Trophoblast cell (in vitro differentiated cells and primary cell): ENCODE measurements at regions not wholly inside any gene's neighbourhood (a gene's known extent, or its start where the extent isn't known, plus 50 kb on each side); places are given as distances from the start of the nearest gene placed in this dataset.

ENCODE experiments used
- DNase-seq, 2 donors: peaks; one replicate each; pipeline ENCODE4 v3.0.0-alpha.2; 2016
- H2AFZ ChIP-seq: 2 replicates; pipeline ENCODE4 v1.6.1; 2013; ENCODE audit warnings: low read length, moderate library complexity, mild to moderate bottlenecking; ENCODE audit not compliant: insufficient read depth, poor library complexity
- H2AK5ac ChIP-seq: 2 replicates; pipeline ENCODE4 v1.6.1; 2013; ENCODE audit warnings: mild to moderate bottlenecking, low read length
- H2BK120ac ChIP-seq: 2 replicates; pipeline ENCODE4 v1.6.1; 2013; ENCODE audit warnings: low read length, mild to moderate bottlenecking, moderate library complexity; ENCODE audit not compliant: insufficient read depth, poor library complexity
- H2BK12ac ChIP-seq: 2 replicates; pipeline ENCODE4 v1.6.1; 2013; ENCODE audit warnings: mild to moderate bottlenecking, low read length, moderate library complexity
- H2BK5ac ChIP-seq: 2 replicates; pipeline ENCODE4 v1.6.1; 2013; ENCODE audit warnings: low read length, low read depth, moderate library complexity, mild to moderate bottlenecking; ENCODE audit not compliant: poor library complexity
- H3K14ac ChIP-seq: 2 replicates; pipeline ENCODE4 v1.6.1; 2013; ENCODE audit warnings: mild to moderate bottlenecking, low read length
- H3K18ac ChIP-seq: 2 replicates; pipeline ENCODE4 v1.6.1; 2013; ENCODE audit warnings: mild to moderate bottlenecking, low read length
- H3K23ac ChIP-seq: 2 replicates; pipeline ENCODE4 v1.6.1; 2013; ENCODE audit warnings: low read length
- H3K27ac ChIP-seq: 2 replicates; pipeline ENCODE4 v1.5.1; 2013; ENCODE audit warnings: low read depth, mild to moderate bottlenecking, inconsistent platforms, low read length, moderate library complexity
- H3K27me3 ChIP-seq: 2 replicates; pipeline ENCODE4 v1.6.1; 2013; ENCODE audit warnings: inconsistent platforms, mild to moderate bottlenecking, low read length, moderate library complexity; ENCODE audit not compliant: insufficient read depth
- H3K36me3 ChIP-seq, 2 experiments: 1 replicate in 1 of 2; 2 replicates in 1 of 2; pipeline ENCODE4 v1.6.1; 2013; ENCODE audit warnings: low read length in 2 of 2, mild to moderate bottlenecking in 2 of 2, moderate library complexity in 1 of 2; ENCODE audit not compliant: insufficient read depth in 2 of 2, control insufficient read depth in 1 of 2
- H3K4ac ChIP-seq: 2 replicates; pipeline ENCODE4 v1.6.1; 2013; ENCODE audit warnings: low read depth, mild to moderate bottlenecking, low read length, moderate library complexity
- H3K4me1 ChIP-seq, 2 experiments: 1 replicate in 1 of 2; 2 replicates in 1 of 2; pipeline ENCODE4 v1.6.1; 2013; ENCODE audit warnings: low read length in 2 of 2, mild to moderate bottlenecking in 2 of 2, moderate library complexity in 1 of 2; ENCODE audit not compliant: insufficient read depth in 2 of 2, control insufficient read depth in 1 of 2
- H3K4me2 ChIP-seq: 2 replicates; pipeline ENCODE4 v1.6.1; 2013; ENCODE audit warnings: inconsistent platforms, mild to moderate bottlenecking, low read length, moderate library complexity
- H3K4me3 ChIP-seq: 2 replicates; pipeline ENCODE4 v1.5.1; 2013; ENCODE audit warnings: mild to moderate bottlenecking, low read depth, low read length, inconsistent platforms
- H3K79me1 ChIP-seq: one replicate; pipeline ENCODE4 v1.6.1; 2013; ENCODE audit warnings: low read length
- H3K79me2 ChIP-seq: 2 replicates; pipeline ENCODE4 v1.6.1; 2013; ENCODE audit warnings: low read length, mild to moderate bottlenecking; ENCODE audit not compliant: control insufficient read depth, insufficient read depth, poor library complexity
- H3K9ac ChIP-seq: 2 replicates; pipeline ENCODE4 v1.6.1; 2013; ENCODE audit warnings: mild to moderate bottlenecking, low read length
- H3K9me3 ChIP-seq: 2 replicates; pipeline ENCODE4 v1.6.1; 2013; ENCODE audit warnings: low read depth, mild to moderate bottlenecking, control low read depth, inconsistent platforms, low read length; ENCODE audit not compliant: insufficient read depth
- H4K12ac ChIP-seq: 2 replicates; pipeline ENCODE4 v1.6.1; 2013; ENCODE audit warnings: low read depth, mild to moderate bottlenecking, low read length, moderate library complexity
- H4K8ac ChIP-seq: 2 replicates; pipeline ENCODE4 v1.6.1; 2013; ENCODE audit warnings: low read depth, mild to moderate bottlenecking, low read length, moderate library complexity
- H4K91ac ChIP-seq: one replicate; pipeline ENCODE4 v1.6.1; 2013; ENCODE audit warnings: low read depth, mild to moderate bottlenecking, low read length, moderate library complexity
- WGBS: extraction: QIAGEN DNeasy Blood & Tissue Kit; methylation state at CpG from one replicate; pipeline ENCODE4 v1.1.7; 2013; ENCODE audit warnings: missing lambda C conversion rate; ENCODE audit not compliant: insufficient read length, insufficient coverage; ENCODE audit errors: extremely low coverage; 5-methylcytosine and 5-hydroxymethylcytosine counted together

- Histone ChIP-seq H2BK12ac (no peak overlapping the region), H3K9me3 (no peaks in the 10 kb centered on the region), H4K91ac (no peak overlapping the region), H2BK5ac (no peak overlapping the region), H3K79me1 (peaks cover 29% of the 10 kb centered on the region), H3K79me2 (no peaks in the 10 kb centered on the region), H2BK120ac (peak overlapping the region; percentile 92), H3K27ac (no peak overlapping the region), H3K36me3 (no peaks in the 10 kb centered on the region), H3K14ac (no peak overlapping the region), H3K27me3 (no peaks in the 10 kb centered on the region), H4K8ac (no peak overlapping the region), H3K18ac (no peak overlapping the region), H3K4ac (no peak overlapping the region), H2AFZ (no peak overlapping the region), H2AK5ac (no peak overlapping the region), H3K23ac (no peak overlapping the region), H4K12ac (no peak overlapping the region), H3K4me3 (no peak overlapping the region), H3K4me1 (peaks cover 6 to 19% of the 10 kb centered on the region in 2 experiments), H3K4me2 (no peak overlapping the region), H3K9ac (no peak overlapping the region)
- DNase-seq, result no peak
- WGBS, result no CpG with 5 or more reads among the region's 1 CpG
Measured at GRCh38 chr1:87981810-87982209, 653.1 kb downstream of the LMO4 start.

- no peaks in the 10 kb centered on the region for H3K27me3 ChIP-seq
- H4K91ac ChIP-seq, result peak overlapping the region; percentile 96
- H3K9ac ChIP-seq, result no peak overlapping the region
- peak overlapping the region; percentile 67 for H3K18ac ChIP-seq
- H3K4me3 ChIP-seq, result no peak overlapping the region
- no peak overlapping the region for H3K4me2 ChIP-seq
- H3K36me3 ChIP-seq, result no peaks in the 10 kb centered on the region
- peak overlapping the region; percentile 78 for H2AK5ac ChIP-seq
- no peak overlapping the region for H4K12ac ChIP-seq
- H3K79me1 ChIP-seq, result peaks cover 21% of the 10 kb centered on the region
- peak overlapping the region; percentile 56 for H4K8ac ChIP-seq
- peak overlapping the region; percentile 94 for H2BK12ac ChIP-seq
- H3K23ac ChIP-seq, result no peak overlapping the region
- H3K4ac ChIP-seq, result peak overlapping the region; percentile 64
- H2BK120ac ChIP-seq, result peak overlapping the region; percentile 88
- no peaks in the 10 kb centered on the region for H3K79me2 ChIP-seq
- H3K4me1 ChIP-seq, result peaks cover 5 to 16% of the 10 kb centered on the region in 2 experiments
- peak overlapping the region; percentile 78 for H2BK5ac ChIP-seq
- H3K14ac ChIP-seq, result peak overlapping the region; percentile 89
- no CpG with 5 or more reads among the region's 1 CpG for WGBS
- peak; percentile 64 to 90 for DNase-seq
- H3K27ac ChIP-seq, result peak overlapping the region; percentile 29
- no peaks in the 10 kb centered on the region for H3K9me3 ChIP-seq
- H2AFZ ChIP-seq, result no peak overlapping the region
Measured at GRCh38 chr1:87983841-87984240, 655.2 kb downstream of the LMO4 start.

GRCh38 chr1:87985071-87985470, 656.4 kb downstream of the LMO4 start:
- Histone ChIP-seq H3K4me2 (no peak overlapping the region), H3K4me3 (no peak overlapping the region), H3K27me3 (no peaks in the 10 kb centered on the region), H2AK5ac (no peak overlapping the region), H2BK120ac (no peak overlapping the region), H2BK12ac (no peak overlapping the region), H3K79me2 (no peaks in the 10 kb centered on the region), H3K23ac (no peak overlapping the region), H4K12ac (no peak overlapping the region), H3K14ac (no peak overlapping the region), H2AFZ (no peak overlapping the region), H4K8ac (no peak overlapping the region), H3K79me1 (peaks cover 19% of the 10 kb centered on the region), H3K27ac (peak overlapping the region; percentile 58), H4K91ac (no peak overlapping the region), H3K36me3 (no peaks in the 10 kb centered on the region), H3K9me3 (no peaks in the 10 kb centered on the region), H2BK5ac (no peak overlapping the region), H3K18ac (no peak overlapping the region), H3K9ac (no peak overlapping the region), H3K4me1 (peaks cover 5 to 16% of the 10 kb centered on the region in 2 experiments), H3K4ac (no peak overlapping the region)
- no CpG with 5 or more reads among the region's 1 CpG for WGBS
- DNase-seq, result no peak

- no peak for DNase-seq
- H3K27me3 ChIP-seq, result no peaks in the 10 kb centered on the region
- H4K8ac ChIP-seq, result no peak overlapping the region
- H3K4me3 ChIP-seq, result no peak overlapping the region
- no peak overlapping the region for H4K12ac ChIP-seq
- peaks cover 5 to 12% of the 10 kb centered on the region in 2 experiments for H3K4me1 ChIP-seq
- H4K91ac ChIP-seq, result peak overlapping the region; percentile 78
- WGBS, result no CpG with 5 or more reads among the region's 6 CpGs
- no peak overlapping the region for H3K4me2 ChIP-seq
- no peak overlapping the region for H3K18ac ChIP-seq
- peaks cover 12% of the 10 kb centered on the region for H3K79me1 ChIP-seq
- peak overlapping the region; percentile 76 for H2BK12ac ChIP-seq
- H3K9ac ChIP-seq, result no peak overlapping the region
- H2AK5ac ChIP-seq, result no peak overlapping the region
- H3K79me2 ChIP-seq, result no peaks in the 10 kb centered on the region
- no peak overlapping the region for H3K4ac ChIP-seq
- no peaks in the 10 kb centered on the region for H3K36me3 ChIP-seq
- H3K23ac ChIP-seq, result no peak overlapping the region
- peak overlapping the region; percentile 67 for H2BK120ac ChIP-seq
- H3K27ac ChIP-seq, result no peak overlapping the region
- no peak overlapping the region for H2AFZ ChIP-seq
- no peaks in the 10 kb centered on the region for H3K9me3 ChIP-seq
- no peak overlapping the region for H2BK5ac ChIP-seq
- H3K14ac ChIP-seq, result no peak overlapping the region
Measured at GRCh38 chr1:87986130-87986866, 657.6 kb downstream of the LMO4 start.
